ENCODE measurements at regions not wholly inside any gene's neighbourhood (a gene's known extent, or its start where the extent isn't known, plus 50 kb on each side); places are given as distances from the start of the nearest gene placed in this dataset.

GRCh38 chr1:172885411-172885810 is 165.3 kb downstream of the TNFSF18 start:
- TF ChIP-seq CTCF (IDR thresholded peaks at IDR 0.05; ENCODE audit: poor library complexity) (no peak), EZH2phosphoT487 (IDR thresholded peaks at IDR 0.05; ENCODE audit: low read depth, severe bottlenecking, unreplicated experiment) (no peak), EZH2 (IDR thresholded peaks at IDR 0.05; ENCODE audit: borderline replicate concordance) (no peak)
